ENCODE measurements at regions not wholly inside any gene's neighbourhood (a gene's known extent, or its start where the extent isn't known, plus 50 kb on each side); places are given as distances from the start of the nearest gene placed in this dataset.

DNA sequence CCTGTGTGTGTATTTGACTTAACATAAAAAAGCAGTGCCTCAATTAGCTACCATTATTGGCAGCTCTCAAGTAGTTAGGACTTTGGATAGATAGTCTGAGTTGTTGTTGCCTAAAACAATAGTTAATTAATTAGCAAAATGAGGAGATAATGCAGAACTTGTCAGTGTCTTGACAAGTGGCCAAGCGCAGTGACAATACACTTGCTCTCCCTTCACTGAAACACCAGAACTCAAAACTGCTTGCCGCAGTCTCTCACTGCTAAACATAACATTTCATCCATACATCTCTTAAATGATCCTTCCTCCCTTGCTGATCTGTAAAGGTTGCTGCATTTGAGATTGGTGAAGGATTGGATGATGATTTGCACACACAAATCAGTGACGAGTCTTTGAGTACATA, 61.7 kb downstream of the ARHGAP35 start:
- no peak for TF ChIP-seq CTCF (IDR thresholded peaks at IDR 0.05)
- TF ChIP-seq POLR2A (IDR thresholded peaks at IDR 0.05): no peak
